ENCODE measurements at regions not wholly inside any gene's neighbourhood (a gene's known extent, or its start where the extent isn't known, plus 50 kb on each side); places are given as distances from the start of the nearest gene placed in this dataset.

DNA sequence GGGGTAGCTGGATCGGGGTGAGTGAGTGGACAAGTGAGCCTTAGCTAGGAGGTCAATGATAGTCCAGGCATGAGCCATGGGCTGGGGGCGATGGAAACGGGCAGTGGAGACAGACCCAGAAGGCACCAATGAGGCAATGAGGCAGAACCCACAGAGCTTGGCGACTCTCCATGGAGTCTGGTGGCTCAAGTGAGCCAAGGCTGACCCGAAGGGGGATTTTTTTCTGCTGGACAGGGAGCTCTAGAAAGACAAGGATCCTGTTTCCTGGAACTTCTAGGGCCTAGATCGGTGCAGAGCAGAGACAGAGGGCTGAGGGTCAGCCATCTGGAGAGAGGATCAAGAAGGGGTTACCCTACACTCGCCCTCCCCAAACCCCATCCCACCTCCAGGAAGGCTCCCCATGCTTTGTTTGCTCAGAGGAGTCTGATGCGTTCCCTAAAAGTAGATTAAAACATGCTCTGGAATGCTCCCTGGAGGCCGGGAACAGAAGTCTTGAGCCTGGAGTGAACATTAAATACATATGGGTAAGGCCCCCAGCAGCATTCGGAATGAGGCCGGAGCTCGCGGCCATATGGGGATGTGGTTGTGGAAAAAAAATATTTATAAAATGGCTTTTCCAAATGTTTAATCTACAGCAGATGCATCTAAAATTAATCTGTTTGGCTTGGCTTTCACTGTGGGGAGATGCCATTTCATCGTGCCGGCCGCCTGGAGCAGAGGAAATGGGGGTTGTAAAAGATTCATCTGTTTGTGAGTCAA is 237.8 kb upstream of the PMEPA1 start:
- TF ChIP-seq, protein P1, sequence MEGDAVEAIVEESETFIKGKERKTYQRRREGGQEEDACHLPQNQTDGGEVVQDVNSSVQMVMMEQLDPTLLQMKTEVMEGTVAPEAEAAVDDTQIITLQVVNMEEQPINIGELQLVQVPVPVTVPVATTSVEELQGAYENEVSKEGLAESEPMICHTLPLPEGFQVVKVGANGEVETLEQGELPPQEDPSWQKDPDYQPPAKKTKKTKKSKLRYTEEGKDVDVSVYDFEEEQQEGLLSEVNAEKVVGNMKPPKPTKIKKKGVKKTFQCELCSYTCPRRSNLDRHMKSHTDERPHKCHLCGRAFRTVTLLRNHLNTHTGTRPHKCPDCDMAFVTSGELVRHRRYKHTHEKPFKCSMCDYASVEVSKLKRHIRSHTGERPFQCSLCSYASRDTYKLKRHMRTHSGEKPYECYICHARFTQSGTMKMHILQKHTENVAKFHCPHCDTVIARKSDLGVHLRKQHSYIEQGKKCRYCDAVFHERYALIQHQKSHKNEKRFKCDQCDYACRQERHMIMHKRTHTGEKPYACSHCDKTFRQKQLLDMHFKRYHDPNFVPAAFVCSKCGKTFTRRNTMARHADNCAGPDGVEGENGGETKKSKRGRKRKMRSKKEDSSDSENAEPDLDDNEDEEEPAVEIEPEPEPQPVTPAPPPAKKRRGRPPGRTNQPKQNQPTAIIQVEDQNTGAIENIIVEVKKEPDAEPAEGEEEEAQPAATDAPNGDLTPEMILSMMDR (IDR thresholded peaks at IDR 0.05; ENCODE audit: low read length): no peak
- TF ChIP-seq EZH2 (IDR thresholded peaks at IDR 0.05; ENCODE audit: borderline replicate concordance, low read length): no peak

Measured in OCI-LY1 (cell line).